Mucosa of stomach (tissue), 1 donor: ENCODE measurements at regions not wholly inside any gene's neighbourhood (a gene's known extent, or its start where the extent isn't known, plus 50 kb on each side); places are given as distances from the start of the nearest gene placed in this dataset.
A peak's percentile ranks its signal among the peaks of the same experiment; 100 is the strongest.
"Not testable (repeated sequence)": the region's sequence is repeated elsewhere in the genome, so short reads cannot be mapped to it uniquely, and the experiment has no call there.

ENCODE experiments used
- H3K27me3 ChIP-seq: one replicate; pipeline ENCODE4 v1.7.0; 2013; ENCODE audit warnings: mild to moderate bottlenecking, low read length; ENCODE audit not compliant: control insufficient read depth, insufficient read depth
- H3K36me3 ChIP-seq: one replicate; pipeline ENCODE4 v1.7.0; 2013; ENCODE audit warnings: low read length; ENCODE audit not compliant: control insufficient read depth, insufficient read depth
- H3K4me1 ChIP-seq: one replicate; pipeline ENCODE4 v1.7.0; 2013; ENCODE audit warnings: mild to moderate bottlenecking, low read length; ENCODE audit not compliant: control insufficient read depth, insufficient read depth
- H3K4me3 ChIP-seq: one replicate; pipeline ENCODE4 v1.7.0; 2013; ENCODE audit warnings: low read length
- H3K9ac ChIP-seq: one replicate; pipeline ENCODE4 v1.7.0; 2013; ENCODE audit warnings: mild to moderate bottlenecking, low read length, moderate library complexity
- H3K9me3 ChIP-seq: one replicate; pipeline ENCODE4 v1.7.0; 2013; ENCODE audit warnings: mild to moderate bottlenecking, low read length, moderate library complexity; ENCODE audit not compliant: control insufficient read depth
- donor health status: Pancreatic carcinoma.

DNA sequence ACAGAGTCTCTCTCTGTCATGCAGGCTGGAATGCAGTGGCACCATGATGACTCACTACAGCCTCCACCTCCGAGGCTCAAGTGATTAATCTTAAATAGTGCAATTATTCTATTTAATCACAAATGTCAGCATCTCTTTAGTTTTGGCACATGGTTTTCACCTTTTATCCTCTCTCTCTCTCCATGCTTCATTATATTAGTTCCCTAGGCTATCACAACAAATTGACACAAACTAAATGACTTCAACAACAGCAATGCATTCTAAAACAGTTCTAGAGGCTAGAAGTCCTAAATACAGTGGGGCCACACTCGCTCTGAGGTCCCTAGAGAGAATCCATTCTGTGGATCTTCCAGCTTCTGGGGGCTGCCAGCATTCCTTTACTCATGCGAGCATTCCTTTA is 178.2 kb upstream of the ZNG1F start:
- not testable (repeated sequence) for H3K4me1 ChIP-seq, H3K27me3 ChIP-seq, H3K9ac ChIP-seq, H3K4me3 ChIP-seq, H3K36me3 ChIP-seq, H3K9me3 ChIP-seq

DNA sequence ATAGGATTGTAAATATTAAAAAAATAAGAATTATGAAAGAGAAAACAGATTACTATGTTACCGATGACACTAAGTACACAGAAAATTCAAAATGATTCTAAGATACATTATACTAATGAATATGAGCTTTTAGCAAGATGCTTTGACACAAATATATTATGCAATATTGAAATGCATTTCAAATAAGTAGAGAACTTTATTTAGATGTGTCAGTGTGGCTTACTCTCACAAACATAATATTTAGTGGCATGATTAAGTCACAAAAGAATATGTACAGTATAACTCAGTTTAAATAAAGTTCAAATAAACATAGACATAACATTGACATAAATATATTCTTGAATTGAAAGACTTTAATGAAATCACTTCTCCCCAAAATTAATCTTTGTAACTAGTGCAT is 172.7 kb upstream of the ZNG1F start:
- H3K27me3 ChIP-seq, H3K36me3 ChIP-seq, H3K9ac ChIP-seq, H3K4me3 ChIP-seq, H3K9me3 ChIP-seq, H3K4me1 ChIP-seq: not testable (repeated sequence)

DNA sequence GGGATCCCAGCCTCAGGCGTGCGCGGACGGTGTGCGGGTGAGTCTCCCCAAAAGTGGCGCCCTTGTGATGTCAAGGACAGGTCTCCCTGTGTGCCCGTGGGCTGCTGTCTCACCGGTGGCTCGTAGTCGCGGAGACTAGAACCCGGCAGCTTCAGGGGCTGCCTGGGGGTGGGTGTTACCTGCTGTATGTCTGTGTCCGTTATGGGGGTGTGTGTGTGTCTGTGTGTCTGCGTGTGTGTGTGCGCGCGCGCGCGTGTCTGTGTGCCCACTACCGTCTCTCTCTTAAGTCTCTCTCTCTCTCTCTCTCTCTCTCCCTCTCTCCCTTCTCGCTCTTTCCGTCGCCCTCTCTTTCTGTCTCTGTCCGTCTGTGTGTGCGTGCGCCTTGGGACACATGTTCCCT is 170.0 kb upstream of the ZNG1F start:
- not testable (repeated sequence) for H3K36me3 ChIP-seq, H3K9me3 ChIP-seq, H3K4me1 ChIP-seq, H3K27me3 ChIP-seq
- Histone ChIP-seq H3K9ac (peak overlapping the region; percentile 64), H3K4me3 (peak overlapping the region; percentile 56)

DNA sequence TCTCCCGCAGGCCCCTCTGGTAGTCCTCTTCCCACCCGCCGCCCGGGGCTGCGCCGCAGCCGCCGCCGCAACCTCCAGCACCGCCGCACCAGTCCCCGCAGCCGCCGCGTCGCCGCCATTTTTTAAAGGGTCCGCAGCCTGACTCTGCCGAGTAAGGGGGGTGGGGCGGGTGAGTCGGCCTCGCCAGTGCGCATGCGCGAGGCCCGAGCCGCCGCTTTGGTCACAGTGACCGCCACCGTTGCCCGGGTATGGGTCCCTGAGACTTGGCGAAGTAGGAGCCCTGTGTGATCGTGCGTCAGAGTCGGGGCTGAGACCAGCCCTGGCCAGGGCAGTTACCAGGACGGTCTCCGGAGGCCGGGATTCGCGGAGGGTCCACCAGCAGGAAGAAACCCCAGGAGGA is 169.6 kb upstream of the ZNG1F start:
- H3K9me3 ChIP-seq, H3K4me1 ChIP-seq, H3K36me3 ChIP-seq, H3K27me3 ChIP-seq: not testable (repeated sequence)
- H3K9ac ChIP-seq = peak overlapping the region; percentile 64
- H3K4me3 ChIP-seq = peak overlapping the region; percentile 56

DNA sequence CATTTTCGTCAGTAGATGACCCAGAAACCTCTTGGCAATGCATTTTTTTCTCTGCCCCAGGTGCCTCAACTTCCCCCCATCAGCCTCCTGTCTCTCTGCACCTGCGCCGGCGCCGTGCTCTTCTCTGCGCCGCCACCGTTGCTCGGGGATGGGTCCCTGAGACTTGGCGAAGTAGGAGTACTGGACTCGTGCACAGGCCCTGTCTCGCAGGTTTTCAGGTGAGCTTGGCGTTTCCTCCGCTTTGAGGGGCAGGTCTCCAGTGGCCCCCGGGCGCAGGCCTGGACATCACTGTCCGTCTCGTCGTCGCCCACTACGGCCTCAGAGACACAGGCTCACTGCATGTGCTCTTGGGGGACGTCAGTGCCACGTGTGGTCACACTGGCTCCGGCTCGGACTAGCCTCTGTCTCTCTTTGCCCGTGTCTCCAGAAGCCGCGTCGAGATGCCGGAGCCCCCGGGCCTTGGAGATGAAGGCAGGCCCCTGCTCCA is 168.8 kb upstream of the ZNG1F start:
- not testable (repeated sequence) for H3K9me3 ChIP-seq, H3K9ac ChIP-seq, H3K4me1 ChIP-seq, H3K36me3 ChIP-seq, H3K27me3 ChIP-seq, H3K4me3 ChIP-seq

DNA sequence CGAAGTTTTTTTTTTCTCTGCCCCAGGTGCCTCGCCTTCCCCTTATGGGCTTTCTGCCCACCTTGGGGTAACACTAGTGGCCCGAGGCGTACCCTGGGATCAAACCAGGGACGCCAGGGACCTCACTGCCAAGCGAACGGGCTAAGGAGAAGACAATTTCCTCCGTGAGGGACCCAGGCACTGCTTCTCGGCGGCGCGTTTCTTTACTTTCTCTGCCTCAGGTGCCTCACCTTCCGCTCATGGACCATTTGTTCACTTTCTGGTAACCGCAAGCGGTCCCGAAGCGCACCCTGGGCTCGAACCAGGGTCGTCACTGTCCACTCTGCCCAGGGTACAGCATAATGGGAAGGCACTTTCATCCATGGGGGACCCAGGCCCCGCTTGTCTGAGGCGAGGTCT is 168.2 kb upstream of the ZNG1F start:
- H3K27me3 ChIP-seq, H3K9me3 ChIP-seq, H3K36me3 ChIP-seq, H3K9ac ChIP-seq, H3K4me1 ChIP-seq, H3K4me3 ChIP-seq: not testable (repeated sequence)

DNA sequence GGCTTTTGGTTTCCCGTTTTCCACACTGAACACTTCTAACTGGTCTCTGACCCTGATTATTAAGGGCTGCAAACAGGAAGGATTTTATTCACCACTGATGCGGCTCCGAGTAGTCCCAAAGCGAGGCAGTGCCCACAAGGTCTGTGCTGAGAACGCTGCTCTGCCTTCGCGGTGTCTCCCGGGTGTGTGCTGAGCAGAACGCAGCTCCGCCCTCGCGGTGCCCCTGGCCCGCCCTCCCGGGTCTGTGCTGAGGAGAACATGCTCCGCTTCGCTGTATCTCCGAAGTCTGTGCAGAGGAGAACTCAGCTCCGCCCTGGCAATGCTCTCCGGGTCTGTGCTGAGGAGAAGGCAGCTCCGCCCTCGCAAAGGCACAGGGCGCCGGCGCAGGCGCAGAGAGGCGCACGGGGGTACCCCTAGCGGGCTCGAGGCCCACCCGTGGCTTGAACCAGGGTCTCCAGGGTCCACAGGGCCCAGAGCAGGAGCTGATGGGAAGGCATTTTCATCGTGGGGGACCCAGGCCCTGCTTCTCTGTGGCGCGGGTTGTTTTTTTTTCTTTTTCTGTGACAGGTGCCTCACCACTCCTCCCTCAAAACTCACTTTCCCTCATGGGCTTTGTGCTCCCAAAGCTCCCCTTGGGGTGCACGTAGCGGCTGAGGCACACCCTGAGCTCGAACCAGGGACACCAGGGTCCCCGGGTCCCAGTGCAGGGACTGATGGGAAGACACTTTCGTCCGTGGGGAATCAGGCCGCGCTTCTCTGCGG is 167.7 kb upstream of the ZNG1F start:
- H3K4me3 ChIP-seq, H3K36me3 ChIP-seq, H3K9ac ChIP-seq: not testable (repeated sequence)

DNA sequence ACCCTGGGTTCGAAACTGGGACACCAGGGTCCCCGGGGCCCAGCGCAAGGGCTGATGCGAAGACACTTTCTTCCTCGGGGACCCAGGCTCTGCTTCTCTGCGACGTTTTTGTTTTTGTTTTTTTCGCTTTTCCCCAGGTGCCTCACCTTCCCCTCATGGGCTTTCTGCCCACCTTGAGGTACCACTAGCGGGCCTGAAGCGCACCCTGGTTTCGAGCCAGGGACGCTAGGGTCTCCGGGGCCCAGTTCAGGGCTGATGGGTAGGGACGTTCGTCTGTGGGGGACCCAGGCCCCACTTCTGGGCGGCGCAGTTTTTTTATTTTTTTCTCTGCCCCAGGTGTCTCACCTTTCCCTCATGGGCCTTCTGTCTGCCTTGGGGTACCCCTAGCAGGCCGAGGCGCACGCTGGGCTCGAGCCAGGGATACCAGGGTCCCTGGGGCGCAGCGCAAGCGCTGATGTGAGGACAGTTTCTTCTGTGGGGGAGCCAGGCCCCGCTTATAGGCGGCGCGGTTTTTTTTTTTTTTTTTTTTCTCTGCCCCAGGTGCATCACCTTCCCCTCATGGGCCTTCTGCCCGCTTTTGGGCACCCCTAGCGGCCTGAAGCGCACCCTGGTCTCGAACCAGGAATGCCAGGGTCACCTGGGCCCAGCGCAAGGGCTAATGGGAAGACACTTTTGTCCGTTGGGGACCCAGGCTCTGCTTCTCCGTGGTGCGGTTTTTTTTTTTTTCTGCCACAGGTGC is 166.8 kb upstream of the ZNG1F start:
- H3K27me3 ChIP-seq, H3K9me3 ChIP-seq, H3K4me1 ChIP-seq, H3K4me3 ChIP-seq, H3K9ac ChIP-seq, H3K36me3 ChIP-seq: not testable (repeated sequence)

More for the DNA sequence above, 167.7 kb upstream of the ZNG1F start:
- not testable (repeated sequence) for H3K9me3 ChIP-seq, H3K27me3 ChIP-seq, H3K4me1 ChIP-seq

DNA sequence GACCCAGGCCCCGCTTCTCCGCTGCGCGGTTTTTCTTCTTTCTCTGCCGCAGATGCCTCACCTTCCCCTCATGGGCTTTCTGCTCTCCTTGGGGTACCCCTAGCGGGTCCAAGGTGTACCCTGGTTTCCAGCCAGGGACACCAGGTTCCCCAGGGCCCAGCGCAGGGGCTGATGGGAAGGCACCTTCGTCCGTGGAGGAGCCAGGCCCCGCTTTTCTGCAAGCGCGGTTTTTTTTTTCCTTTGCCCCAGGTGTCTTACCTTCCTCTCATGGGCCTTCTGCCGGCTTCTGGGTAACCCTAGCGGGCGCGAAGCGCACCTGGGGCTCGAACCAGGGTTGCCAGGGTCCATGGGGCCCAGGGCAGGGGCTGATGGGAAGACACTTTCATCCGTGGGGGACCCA is 165.9 kb upstream of the ZNG1F start:
- not testable (repeated sequence) for H3K4me1 ChIP-seq, H3K36me3 ChIP-seq, H3K9me3 ChIP-seq, H3K4me3 ChIP-seq, H3K27me3 ChIP-seq, H3K9ac ChIP-seq

DNA sequence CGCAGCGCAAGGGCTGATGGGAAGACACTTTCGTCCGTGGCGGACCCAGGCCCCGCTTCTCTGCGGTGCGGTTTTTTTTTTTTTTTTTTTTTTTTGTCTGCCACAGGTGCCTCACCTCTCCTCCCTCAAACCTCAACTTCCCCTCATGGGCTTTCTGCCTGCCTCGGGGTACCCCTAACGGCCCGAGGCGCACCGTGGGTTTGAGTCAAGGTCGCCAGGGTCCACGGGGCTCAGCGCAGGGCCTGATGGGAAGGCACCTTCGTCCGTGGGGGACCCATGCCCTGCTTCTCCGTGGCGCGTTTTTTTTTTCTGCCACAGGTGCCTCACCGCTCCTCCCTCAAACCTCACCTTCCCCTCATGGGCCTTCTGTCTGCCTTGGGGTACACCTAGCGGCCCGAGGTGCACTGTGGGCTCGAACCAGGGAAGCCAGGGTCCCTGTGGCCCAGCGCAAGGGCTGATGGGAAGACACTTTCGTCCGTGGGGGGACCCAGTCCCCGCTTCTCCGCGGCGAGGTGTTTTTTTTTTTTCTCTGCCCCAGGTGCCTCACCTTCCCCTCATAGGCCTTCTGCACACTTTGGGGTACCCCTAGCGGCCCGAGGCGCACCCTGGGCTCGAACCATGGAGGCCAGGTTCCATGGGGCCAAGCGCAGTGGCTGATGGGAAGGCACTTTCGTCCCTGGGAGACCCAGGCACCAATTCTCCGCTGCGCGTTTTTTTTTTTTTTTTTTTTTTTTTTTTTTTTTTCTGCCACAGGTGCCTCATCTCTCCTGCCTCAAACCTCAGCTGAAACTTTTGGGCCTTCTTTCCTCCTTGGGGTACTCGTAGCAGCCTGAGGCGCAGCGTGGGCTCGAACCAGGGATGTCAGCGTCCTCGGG is 165.2 kb upstream of the ZNG1F start:
- H3K9me3 ChIP-seq, H3K36me3 ChIP-seq, H3K27me3 ChIP-seq, H3K4me3 ChIP-seq, H3K4me1 ChIP-seq, H3K9ac ChIP-seq: not testable (repeated sequence)

DNA sequence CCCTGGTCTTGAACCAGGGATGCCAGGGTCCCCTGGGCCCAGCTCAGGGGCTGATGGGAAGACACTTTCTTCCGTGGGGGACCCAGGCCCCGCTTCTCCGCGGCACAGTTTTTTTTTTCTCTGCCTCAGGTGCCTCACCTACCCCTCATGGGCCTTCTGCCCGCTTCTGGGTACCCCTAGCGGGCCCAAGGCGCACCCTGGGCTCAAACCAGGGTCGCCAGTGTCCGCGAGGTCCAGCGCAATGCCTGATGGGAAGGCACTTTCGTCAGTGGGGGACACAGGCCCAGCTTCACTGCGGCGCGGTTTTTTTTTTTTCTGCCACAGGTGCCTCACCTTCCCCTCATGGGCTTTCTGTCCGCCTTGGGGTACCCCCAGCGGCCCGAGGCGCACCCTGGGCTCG is 163.9 kb upstream of the ZNG1F start:
- not testable (repeated sequence) for H3K9me3 ChIP-seq, H3K27me3 ChIP-seq, H3K9ac ChIP-seq, H3K4me1 ChIP-seq, H3K4me3 ChIP-seq, H3K36me3 ChIP-seq

DNA sequence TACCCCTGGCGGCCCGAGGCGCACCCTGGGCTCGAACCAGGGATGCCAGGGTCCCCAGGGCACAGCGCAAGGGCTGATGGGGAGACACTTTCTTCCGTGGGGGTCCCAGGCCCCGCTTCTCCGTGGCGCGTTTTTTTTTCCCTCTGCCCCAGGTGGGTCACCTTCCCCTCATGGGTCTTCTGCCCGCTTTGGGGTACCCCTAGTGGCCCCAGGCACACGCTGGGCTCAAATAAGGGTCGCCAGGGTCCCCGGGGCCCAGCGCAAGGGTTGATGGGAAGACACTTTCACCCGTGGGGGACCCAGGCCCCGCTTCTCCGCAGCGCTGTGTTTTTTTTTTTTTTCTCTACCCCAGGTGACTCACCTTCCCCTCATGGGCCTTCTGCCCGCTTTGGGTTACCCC is 163.3 kb upstream of the ZNG1F start:
- not testable (repeated sequence) for H3K4me1 ChIP-seq, H3K36me3 ChIP-seq, H3K9ac ChIP-seq, H3K4me3 ChIP-seq, H3K27me3 ChIP-seq, H3K9me3 ChIP-seq
